CD14-positive monocyte (primary cell): ENCODE measurements at regions not wholly inside any gene's neighbourhood (a gene's known extent, or its start where the extent isn't known, plus 50 kb on each side); places are given as distances from the start of the nearest gene placed in this dataset.

Source experiments
- DNase-seq, 3 donors: peaks; one replicate each; pipeline ENCODE4 v3.0.0-alpha.2; 2011 to 2022
- H2AFZ ChIP-seq: 2 replicates; pipeline ENCODE4 v1.6.0; 2012; ENCODE audit warnings: mild to moderate bottlenecking, low read depth, low read length, inconsistent platforms; ENCODE audit not compliant: insufficient read depth, poor library complexity, severe bottlenecking
- H3K27ac ChIP-seq, 2 donors: 1 replicate in 1 of 2; 2 replicates in 1 of 2; pipeline ENCODE4 v1.5.1; 2012 to 2013; ENCODE audit warnings: low read length in 2 of 2, control low read depth in 1 of 2, inconsistent platforms in 1 of 2, low read depth in 1 of 2, mild to moderate bottlenecking in 1 of 2
- H3K27me3 ChIP-seq, 2 donors: one replicate each; pipeline versions ENCODE4 v1.6.0 to v1.6.1; 2011 to 2013; ENCODE audit warnings: low read length in 2 of 2; ENCODE audit not compliant: control insufficient read depth in 2 of 2, insufficient read depth in 2 of 2
- H3K36me3 ChIP-seq, 2 donors: replicated peaks in 1 of 2; 1 replicate in 1 of 2; 2 replicates in 1 of 2; pipeline versions ENCODE4 v1.5.1 to v1.6.1; 2012 to 2013; ENCODE audit warnings: low read length in 2 of 2, control low read depth in 1 of 2, inconsistent platforms in 1 of 2, mild to moderate bottlenecking in 1 of 2; ENCODE audit not compliant: insufficient read depth in 2 of 2, control insufficient read depth in 1 of 2
- H3K4me1 ChIP-seq, 2 donors: 1 replicate in 1 of 2; 2 replicates in 1 of 2; pipeline versions ENCODE4 v1.5.1 to v1.6.1; 2012 to 2013; ENCODE audit warnings: low read length in 2 of 2, control low read depth in 1 of 2, inconsistent platforms in 1 of 2, mild to moderate bottlenecking in 1 of 2, moderate library complexity in 1 of 2; ENCODE audit not compliant: insufficient read depth in 2 of 2, control insufficient read depth in 1 of 2
- H3K4me2 ChIP-seq: replicated peaks from 2 replicates; pipeline ENCODE3; 2012; ENCODE audit warnings: low read length, moderate library complexity, mild to moderate bottlenecking; ENCODE audit not compliant: poor library complexity, severe bottlenecking; ENCODE audit errors: extremely low read depth
- H3K4me3 ChIP-seq, 3 experiments: fragments of 200-600 bp in 1 of 3; sonication (generic) in 1 of 3; replicated peaks in 1 of 3; 1 replicate in 2 of 3; 2 replicates in 1 of 3; pipeline ENCODE4 v1.5.1; 2011 to 2013; ENCODE audit warnings: low read length in 3 of 3, mild to moderate bottlenecking in 3 of 3, control low read depth in 2 of 3, low read depth in 2 of 3, inconsistent platforms in 1 of 3, moderate library complexity in 1 of 3
- H3K79me2 ChIP-seq: 2 replicates; pipeline ENCODE4 v1.6.0; 2012; ENCODE audit warnings: mild to moderate bottlenecking, control low read depth, inconsistent platforms, low read length, moderate library complexity; ENCODE audit not compliant: insufficient read depth
- H3K9ac ChIP-seq: 2 replicates; pipeline ENCODE4 v1.6.0; 2017; ENCODE audit warnings: low read length, mild to moderate bottlenecking; ENCODE audit not compliant: insufficient read depth, poor library complexity, severe bottlenecking
- H3K9me3 ChIP-seq, 2 donors: replicated peaks in 1 of 2; 1 replicate in 1 of 2; 2 replicates in 1 of 2; pipeline versions ENCODE4 v1.5.1 to v1.6.1; 2012 to 2013; ENCODE audit warnings: low read length in 2 of 2, control low read depth in 1 of 2; ENCODE audit not compliant: control insufficient read depth in 1 of 2, insufficient read depth in 1 of 2
- H4K20me1 ChIP-seq: 2 replicates; pipeline ENCODE4 v1.6.0; 2012; ENCODE audit warnings: mild to moderate bottlenecking, low read length, control low read depth, moderate library complexity; ENCODE audit not compliant: insufficient read depth
- H3K27ac Mint-ChIP-seq, 7 donors: one replicate each; pipeline ENCODE4 v1.8.0; 2020; ENCODE audit warnings: mild to moderate bottlenecking in 7 of 7, mixed read lengths in 7 of 7, moderate library complexity in 6 of 7, inconsistent platforms in 2 of 7
- H3K27me3 Mint-ChIP-seq, 3 donors: one replicate each; pipeline ENCODE4 v1.8.0; 2021 to 2022; ENCODE audit warnings: low read depth in 3 of 3, mild to moderate bottlenecking in 3 of 3, mixed read lengths in 3 of 3, moderate library complexity in 3 of 3, inconsistent platforms in 1 of 3
- H3K36me3 Mint-ChIP-seq, 2 donors: one replicate each; pipeline ENCODE4 v1.8.0; 2020; ENCODE audit warnings: mixed read lengths in 2 of 2, inconsistent platforms in 1 of 2, mild to moderate bottlenecking in 1 of 2
- H3K4me1 Mint-ChIP-seq: one replicate; pipeline ENCODE4 v1.8.0; 2020; ENCODE audit warnings: mild to moderate bottlenecking, mixed read lengths
- H3K4me3 Mint-ChIP-seq, 2 donors: one replicate each; pipeline ENCODE4 v1.8.0; 2020; ENCODE audit warnings: mild to moderate bottlenecking in 2 of 2, mixed read lengths in 2 of 2, moderate library complexity in 1 of 2
- H3K9me3 Mint-ChIP-seq, 7 donors: one replicate each; pipeline ENCODE4 v1.8.0; 2020 to 2022; ENCODE audit warnings: mixed read lengths in 7 of 7, mild to moderate bottlenecking in 6 of 7, moderate library complexity in 6 of 7, inconsistent platforms in 2 of 7
- WGBS: methylation state at CpG from one replicate; pipeline ENCODE4 v1.1.5; 2013; ENCODE audit warnings: missing lambda C conversion rate; ENCODE audit not compliant: insufficient coverage; 5-methylcytosine and 5-hydroxymethylcytosine counted together
- intact Hi-C, 2 donors: fragments of 100-400 bp; cut with micrococcal nuclease; formaldehyde crosslinking; loops; one replicate each; pipeline versions ENCODE4 v1.15.0 to v1.15.1; 2023
- TF ChIP-seq, protein P1 (sequence below): fragments of 200-600 bp; IDR thresholded peaks from one replicate; pipeline ENCODE4 v1.8.0; 2022; ENCODE audit warnings: antibody characterized with exemption, mild to moderate bottlenecking

DNA sequence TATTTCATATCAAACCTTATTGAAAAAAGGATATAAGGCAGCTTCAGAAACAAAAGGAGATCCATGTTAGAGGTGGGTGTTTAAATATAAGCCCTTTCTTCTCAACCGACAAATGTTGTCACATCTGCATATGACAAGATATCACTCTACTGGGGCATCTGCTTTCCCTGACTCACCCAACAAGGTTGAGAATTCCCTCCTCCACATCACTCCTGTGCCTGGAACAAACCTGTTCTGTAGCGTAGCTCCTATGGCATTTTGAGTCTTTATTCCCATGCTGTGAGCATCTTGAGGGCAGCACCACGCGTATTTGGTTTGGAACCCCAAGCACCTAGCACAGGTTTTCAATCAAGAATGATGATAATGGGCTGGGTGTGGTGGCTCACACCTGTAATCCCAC is 59.4 kb upstream of the ZFHX3 start:
- Histone ChIP-seq H4K20me1 (no peaks in the 10 kb centered on the region), H3K9ac (no peak overlapping the region), H3K4me1 (peaks cover 10 to 12% of the 10 kb centered on the region in 2 donors), H3K79me2 (no peaks in the 10 kb centered on the region), H3K4me3 (no peak overlapping the region), H3K4me2 (no peak overlapping the region), H3K27ac (no peak overlapping the region), H2AFZ (no peak overlapping the region), H3K27me3 (no peaks in the 10 kb centered on the region), H3K9me3 (no peaks in the 10 kb centered on the region), H3K36me3 (no peaks in the 10 kb centered on the region)
- intact Hi-C loops = no loop called here
- no peaks in the 10 kb centered on the region for H3K36me3 Mint-ChIP-seq
- TF ChIP-seq, protein P1, sequence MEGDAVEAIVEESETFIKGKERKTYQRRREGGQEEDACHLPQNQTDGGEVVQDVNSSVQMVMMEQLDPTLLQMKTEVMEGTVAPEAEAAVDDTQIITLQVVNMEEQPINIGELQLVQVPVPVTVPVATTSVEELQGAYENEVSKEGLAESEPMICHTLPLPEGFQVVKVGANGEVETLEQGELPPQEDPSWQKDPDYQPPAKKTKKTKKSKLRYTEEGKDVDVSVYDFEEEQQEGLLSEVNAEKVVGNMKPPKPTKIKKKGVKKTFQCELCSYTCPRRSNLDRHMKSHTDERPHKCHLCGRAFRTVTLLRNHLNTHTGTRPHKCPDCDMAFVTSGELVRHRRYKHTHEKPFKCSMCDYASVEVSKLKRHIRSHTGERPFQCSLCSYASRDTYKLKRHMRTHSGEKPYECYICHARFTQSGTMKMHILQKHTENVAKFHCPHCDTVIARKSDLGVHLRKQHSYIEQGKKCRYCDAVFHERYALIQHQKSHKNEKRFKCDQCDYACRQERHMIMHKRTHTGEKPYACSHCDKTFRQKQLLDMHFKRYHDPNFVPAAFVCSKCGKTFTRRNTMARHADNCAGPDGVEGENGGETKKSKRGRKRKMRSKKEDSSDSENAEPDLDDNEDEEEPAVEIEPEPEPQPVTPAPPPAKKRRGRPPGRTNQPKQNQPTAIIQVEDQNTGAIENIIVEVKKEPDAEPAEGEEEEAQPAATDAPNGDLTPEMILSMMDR = no peak
- peaks cover 0 to 4% (median 2%) of the 10 kb centered on the region in 3 donors for H3K27me3 Mint-ChIP-seq
- 100% methylated on average over 2 of the region's 4 CpGs for WGBS
- peaks cover 10% of the 10 kb centered on the region for H3K4me1 Mint-ChIP-seq
- H3K9me3 Mint-ChIP-seq = no peaks in the 10 kb centered on the region
- H3K27ac Mint-ChIP-seq = no peak overlapping the region
- H3K4me3 Mint-ChIP-seq = no peak overlapping the region
- DNase-seq = no peak

DNA sequence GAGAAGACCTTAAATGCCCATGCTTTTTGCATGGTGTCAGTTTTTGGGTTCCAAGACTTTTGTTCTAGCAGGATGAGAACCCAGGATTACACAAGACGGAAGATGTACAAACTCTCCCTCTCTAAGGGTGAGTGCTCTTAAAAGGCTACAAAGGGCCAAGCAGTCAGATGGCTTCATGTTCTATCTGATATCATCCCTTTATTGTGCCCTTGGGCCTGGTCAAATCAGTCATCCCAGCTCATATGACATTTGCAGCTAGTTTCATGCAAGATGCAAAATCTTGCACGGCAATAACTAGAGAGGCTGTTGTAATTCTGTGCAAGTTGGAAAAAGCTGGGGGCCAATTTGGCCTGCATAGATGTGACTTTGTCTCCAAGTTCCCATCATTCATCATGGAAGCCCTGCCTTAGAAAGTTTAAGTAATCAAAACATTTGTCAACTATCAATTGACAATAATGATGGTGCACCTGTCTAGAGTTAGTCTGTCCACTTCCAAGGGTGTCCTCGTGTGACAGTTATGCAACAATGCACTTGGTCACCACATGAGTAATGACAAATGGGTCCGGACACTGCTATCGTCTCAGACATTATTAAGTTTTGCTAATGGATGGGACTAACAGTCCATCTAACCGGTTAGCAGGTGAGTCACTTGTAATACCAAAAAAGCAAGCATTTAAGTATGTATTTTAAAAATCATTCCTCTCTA is 58.6 kb upstream of the ZFHX3 start:
- Mint-ChIP-seq H3K27me3 (peaks cover 0 to 4% (median 2%) of the 10 kb centered on the region in 3 donors), H3K9me3 (no peaks in the 10 kb centered on the region)
- 67% methylated on average over 3 of the region's 6 CpGs for WGBS

More for the DNA sequence above, 58.6 kb upstream of the ZFHX3 start:
- intact Hi-C loops = no loop called here
- Mint-ChIP-seq H3K4me3 (no peak overlapping the region), H3K27ac (no peak overlapping the region), H3K36me3 (no peaks in the 10 kb centered on the region), H3K4me1 (peaks cover 5% of the 10 kb centered on the region)
- H3K4me1 ChIP-seq = peaks cover 2 to 3% of the 10 kb centered on the region in 2 donors
- DNase-seq = no peak
- H3K27me3 ChIP-seq = no peaks in the 10 kb centered on the region
- no peak overlapping the region for H3K9ac ChIP-seq
- no peak overlapping the region for H2AFZ ChIP-seq
- H3K9me3 ChIP-seq = no peaks in the 10 kb centered on the region
- no peak overlapping the region for H3K27ac ChIP-seq
- H3K36me3 ChIP-seq = no peaks in the 10 kb centered on the region
- TF ChIP-seq, protein P1 = no peak
- no peak overlapping the region for H3K4me2 ChIP-seq
- no peaks in the 10 kb centered on the region for H4K20me1 ChIP-seq
- no peak overlapping the region for H3K4me3 ChIP-seq
- no peaks in the 10 kb centered on the region for H3K79me2 ChIP-seq
